ENCODE measurements at regions not wholly inside any gene's neighbourhood (a gene's known extent, or its start where the extent isn't known, plus 50 kb on each side); places are given as distances from the start of the nearest gene placed in this dataset.

GRCh38 chr6:104625536-104625935 is 234.2 kb downstream of the HACE1 start:
- TF ChIP-seq GATA3 (IDR thresholded peaks at IDR 0.05; ENCODE audit: low read depth, low read length) (no peak), GATA2 (IDR thresholded peaks at IDR 0.05; ENCODE audit: low read depth, low read length) (no peak)

Measured in SH-SY5Y (cell line).